ENCODE measurements at regions not wholly inside any gene's neighbourhood (a gene's known extent, or its start where the extent isn't known, plus 50 kb on each side); places are given as distances from the start of the nearest gene placed in this dataset.

DNA sequence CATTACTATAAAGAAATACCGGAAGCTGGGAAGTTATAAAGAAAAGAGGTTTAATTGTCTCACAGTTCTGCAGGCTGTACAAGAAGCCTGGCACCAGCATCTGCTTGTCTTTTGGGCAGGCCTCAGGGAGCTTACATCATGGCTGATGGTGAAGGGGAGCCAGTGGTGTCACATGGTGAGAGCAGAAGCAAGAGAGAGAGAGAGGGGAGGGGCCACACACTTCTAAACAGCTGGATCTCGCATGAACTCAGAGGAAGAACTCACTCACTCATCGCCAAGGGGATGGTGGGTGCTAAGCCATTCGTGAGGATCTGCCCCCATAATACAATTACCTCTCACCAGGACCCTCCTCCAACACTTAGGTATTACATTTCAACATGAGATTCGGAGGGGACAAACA lies 51.8 kb upstream of the ANKRD34C start:
- DNase-seq, result no peak

DNA sequence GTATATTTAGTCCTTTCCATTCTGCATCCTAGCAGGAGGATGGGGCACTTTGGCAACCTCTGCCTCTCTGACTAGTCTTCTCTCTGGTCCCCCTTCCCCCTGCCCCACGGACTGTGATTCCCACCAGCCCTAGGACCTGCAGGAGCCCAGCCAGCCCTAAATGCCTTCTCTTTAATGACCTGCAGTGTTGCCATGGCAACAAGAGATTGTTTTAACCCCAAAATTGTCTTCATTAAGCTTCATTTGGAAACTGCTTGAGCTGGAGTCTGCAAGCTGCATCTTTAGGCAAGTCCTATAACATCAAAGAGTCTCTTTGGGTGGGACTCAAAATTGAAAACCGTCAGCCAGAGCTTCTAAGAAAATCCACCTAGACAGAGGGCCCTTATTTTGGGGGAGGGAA lies 59.7 kb upstream of the ANKRD34C start:
- no peak for DNase-seq

DNA sequence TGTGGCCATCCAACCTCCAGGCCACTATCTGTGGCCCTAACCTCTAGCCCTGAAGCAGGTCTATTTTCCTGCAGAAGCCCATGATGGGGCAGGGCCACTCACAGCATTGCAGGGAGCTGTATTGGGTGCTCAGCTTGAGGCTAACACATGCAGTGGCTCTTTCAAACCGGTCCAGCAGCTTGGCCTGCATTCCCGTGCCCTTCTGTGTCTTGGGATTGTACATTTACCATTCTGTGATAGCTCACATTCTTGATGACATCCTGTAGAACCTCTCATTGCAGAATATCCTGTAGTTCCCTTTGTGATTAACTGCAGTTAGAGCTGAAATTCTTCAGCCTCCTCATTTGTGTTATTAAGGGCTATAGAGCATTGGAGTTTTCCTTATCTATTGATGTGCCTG lies 60.8 kb upstream of the ANKRD34C start:
- no peak for DNase-seq

DNA sequence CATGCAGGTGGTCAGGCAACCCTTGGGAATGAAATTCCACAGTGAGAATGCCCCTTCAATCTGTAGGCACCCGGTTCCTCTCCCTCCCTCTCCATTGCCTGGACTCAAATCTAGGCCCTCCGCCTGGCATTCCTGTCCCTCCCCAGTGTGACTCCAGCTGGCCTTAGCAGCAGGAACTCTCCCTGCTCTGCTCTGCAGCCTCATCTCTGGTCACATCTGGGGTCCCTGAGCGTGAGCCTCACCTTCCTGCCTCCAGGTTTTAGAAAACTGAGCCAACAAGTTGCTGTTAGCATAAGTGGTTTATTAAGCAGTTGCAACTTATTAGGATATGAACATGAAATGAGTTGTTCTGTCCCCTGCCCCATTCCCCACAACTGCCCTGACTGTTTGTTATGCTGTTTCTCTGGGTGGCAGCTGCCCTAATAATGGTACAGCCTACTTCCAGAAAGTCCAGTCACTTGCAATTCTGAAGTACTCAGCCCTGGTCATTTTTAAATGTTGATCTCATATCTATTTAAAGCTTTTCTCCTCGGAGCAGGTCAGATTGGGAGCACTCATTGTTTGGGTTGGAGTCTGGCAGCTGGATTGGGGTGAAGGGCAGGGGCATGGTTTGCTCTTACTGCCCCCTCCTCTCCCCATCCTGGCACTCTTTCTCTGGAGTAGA lies 63.0 kb upstream of the ANKRD34C start:
- no peak for DNase-seq

DNA sequence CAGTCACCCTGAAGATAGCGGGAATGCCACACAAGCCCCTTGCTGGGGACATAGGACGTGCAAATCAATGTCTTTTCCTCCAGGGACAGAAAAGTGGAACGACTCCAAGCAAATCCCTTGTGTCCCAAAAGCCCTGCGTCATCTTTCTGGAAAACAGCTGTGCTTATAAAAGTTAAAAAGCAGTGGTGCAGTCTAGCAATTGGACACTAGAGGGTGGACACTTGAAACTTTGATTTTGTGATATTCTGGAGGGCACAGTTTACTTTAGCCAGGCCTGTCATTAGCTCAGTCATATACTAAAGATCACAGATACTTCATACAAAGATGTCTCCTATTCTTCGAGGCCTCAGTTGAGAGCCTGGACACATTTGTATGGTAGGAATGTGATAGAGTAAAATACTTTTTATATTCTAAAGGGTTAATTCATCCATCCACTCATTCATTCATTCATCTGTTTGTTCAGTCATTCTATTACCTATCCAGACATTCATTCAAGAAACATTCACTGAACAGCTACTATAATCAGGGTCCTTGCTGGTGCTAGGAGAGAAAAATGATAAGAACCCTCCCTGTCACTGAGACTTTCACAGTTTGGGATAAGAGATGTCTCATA lies 63.8 kb upstream of the ANKRD34C start:
- DNase-seq, result peak; percentile 2

DNA sequence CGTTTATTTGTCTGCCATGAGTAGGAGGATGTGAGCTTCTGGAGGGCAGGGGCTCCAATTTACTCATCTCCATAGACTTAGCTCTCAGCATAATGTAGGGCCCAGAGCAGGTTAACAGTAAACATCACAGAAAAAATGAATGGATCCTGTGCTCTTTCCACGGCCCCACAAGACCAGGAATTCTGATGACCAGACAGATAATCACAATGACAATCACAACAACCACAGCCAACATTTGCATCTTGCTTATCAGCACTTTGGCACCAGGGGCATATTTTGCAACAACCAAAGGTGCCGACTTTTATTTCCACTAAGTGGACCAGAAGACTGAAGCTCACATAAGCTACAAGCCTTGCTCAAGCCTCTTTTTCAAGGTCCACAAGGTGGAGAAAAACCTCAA lies 68.9 kb upstream of the ANKRD34C start:
- DNase-seq, result no peak

DNA sequence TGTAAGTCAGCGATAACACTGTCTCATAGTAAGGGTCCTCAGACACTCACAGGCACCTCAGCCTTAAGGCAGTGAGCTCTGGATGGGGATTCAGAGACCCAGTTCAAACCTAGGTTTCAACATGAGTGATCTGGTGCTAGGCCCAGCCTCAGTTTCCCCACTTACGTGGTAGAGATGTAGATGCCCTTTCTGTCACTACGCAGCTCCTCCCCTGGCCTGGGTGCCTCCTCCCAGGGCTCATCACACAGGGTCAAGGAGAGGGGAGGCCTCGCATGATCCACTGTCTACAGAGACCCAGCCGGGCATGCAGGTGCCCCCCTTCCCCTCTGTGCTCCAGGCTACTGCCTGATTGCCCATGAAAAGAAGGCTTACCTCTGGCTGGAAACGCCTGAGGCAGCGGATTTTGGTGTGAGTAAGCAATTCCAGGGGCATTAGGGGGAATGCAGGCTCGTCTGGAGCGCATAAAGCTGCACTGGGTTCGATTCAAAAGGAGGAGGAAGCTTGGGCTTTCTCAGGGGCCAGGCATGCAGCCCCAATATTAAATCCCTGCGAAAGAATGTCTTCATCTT lies 69.8 kb upstream of the ANKRD34C start:
- no peak for DNase-seq

DNA sequence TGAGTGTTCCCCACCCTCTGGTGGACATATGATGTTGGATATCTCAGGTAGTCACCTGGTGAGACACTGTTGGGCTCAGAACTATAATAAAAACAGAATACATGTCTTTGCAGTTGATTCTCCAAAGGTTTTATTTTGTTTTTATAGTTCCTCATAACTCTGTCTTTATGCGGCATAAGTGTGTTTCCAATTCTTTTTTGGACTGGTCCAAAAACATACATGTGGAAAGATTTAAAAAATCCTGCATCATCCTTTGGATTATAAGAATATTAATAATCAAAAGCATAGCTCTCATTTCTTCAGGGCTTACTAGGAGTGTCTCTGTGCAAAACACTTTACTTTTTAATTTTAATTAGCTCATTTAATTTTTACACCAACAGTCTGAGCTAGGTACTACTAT lies 71.0 kb upstream of the ANKRD34C start:
- DNase-seq, result no peak

DNA sequence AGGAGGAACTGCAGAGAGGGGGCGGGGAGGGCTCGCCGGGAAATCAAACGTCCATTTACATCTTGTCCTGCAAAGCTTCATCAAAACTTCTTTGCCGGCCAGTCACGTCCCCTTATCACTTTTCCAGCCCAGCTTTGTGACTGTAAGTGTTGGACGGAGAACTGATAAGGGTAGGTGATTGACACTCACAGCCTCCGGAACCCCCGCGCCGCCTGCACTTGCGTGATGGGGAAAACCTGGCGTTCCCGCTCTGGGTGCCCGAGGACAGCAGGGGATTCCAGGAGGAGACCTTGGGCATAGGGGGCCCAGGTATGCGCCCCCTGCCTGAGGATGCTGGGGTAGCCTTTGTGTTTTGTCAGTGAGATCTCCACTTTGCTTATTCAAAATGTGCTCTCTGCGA lies 72.8 kb upstream of the ANKRD34C start:
- no peak for DNase-seq

DNA sequence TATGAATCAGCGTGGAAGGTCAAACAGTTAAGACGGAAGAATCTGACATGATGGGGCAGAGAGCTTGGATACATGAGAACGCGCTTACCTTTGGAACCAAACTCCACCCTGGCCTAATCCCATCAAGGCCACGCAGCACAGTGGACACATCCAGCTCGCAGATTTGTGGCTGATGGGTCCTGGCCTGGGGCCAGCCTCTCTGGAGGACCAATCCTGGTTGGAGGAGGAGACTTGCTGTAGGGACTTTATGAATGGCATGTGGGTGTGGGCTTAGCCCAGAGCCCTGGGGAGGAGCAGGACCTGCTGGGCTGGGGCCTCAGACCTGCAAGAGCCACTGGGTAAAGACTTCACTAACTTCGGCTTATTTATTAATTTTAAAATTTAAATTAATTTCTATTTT lies 73.4 kb upstream of the ANKRD34C start:
- no peak for DNase-seq

DNA sequence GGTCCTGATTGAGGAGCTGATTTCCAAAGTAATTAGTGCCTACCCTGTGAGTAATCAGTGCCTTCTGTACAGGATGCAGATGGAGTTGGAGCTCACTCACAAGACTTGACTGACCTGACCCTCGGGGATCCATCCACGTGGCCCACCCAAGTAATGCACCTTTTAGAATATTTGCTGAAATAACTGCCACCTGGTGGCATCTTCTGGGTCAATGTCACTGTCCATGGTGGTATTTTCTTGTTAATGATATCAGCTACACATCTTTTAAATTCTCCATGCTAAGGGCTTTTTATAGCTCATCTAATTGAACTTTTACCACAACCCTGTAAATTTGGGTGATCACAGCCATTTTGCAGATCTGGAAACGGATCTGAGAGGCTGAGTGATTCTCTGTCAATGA lies 74.3 kb upstream of the ANKRD34C start:
- no peak for DNase-seq

DNA sequence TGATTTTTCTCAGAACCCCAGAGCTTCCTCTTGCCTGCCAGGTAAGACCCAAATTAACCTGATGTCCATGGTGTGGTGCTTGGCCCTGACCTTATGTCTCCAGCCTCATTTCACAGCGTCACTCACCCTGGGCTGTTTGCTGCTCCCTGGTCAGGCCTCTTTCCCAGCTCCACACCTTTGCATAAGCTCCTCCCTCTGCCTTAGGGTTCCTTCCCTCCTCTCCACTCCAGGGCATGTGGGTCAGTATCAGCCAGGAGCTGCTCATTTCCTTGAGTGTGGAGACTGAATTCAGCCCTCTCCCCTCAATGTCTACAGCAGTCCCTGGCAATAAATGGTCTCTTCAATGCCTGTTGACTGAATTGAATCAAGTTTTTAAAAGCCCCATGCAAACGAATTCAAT lies 75.6 kb upstream of the ANKRD34C start:
- no peak for DNase-seq

DNA sequence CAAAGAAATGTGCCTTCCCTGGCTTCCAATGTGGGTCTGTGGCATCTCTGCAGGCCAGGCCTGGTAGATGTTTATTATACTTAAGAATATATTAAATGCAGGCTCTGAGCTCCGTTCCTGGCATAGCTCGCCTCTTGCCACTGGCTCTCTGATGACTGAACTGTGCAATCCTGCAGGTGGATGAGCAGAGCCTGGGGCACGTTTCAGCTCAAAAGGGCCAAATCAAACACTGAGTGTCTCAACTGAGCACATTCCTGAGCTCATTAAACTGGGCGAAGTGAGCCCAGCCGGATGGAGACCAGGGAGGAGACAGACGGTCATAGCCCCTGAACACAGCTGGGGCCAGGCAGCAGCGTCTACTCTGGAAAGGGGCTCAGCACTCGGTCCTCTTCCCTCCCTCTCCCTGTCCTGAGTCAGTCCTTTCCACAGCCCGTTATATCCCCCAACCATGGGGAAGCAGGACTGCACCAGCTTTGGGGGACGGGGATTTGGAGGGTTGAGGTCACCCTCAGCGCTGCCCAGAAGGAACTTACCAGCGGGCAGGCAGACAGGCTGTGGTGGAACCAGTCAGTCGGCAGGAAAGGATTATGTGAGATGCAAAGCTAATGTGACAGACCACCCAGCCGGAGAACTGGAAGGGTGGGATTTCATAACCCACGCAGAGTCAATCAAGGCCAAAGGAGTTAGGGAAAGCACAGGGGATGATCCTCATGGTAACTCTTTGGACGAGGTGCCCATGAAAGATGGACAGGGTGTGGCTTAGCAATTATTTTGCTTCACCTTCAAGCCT lies 77.4 kb upstream of the ANKRD34C start:
- no peak for DNase-seq

DNA sequence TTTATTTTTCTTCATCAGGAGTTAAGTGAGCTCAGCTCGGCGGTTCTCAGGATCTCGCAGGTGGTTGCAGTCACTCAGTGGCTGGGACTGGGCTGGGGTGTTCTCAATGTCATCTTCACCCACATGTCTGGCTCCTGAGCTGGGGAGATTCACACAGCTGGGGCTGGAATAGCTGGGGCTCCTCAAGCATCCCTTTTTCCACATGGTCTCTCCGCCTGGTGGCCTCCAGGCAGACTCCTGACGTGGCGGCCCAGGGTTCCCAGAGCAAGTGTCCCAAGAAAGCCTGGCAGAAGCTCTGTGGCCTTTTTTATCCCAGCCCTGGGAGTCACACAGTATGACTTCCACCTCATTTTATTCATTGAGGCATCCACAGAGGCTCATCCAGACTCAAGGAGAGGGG lies 84.1 kb upstream of the ANKRD34C start:
- no peak for DNase-seq

DNA sequence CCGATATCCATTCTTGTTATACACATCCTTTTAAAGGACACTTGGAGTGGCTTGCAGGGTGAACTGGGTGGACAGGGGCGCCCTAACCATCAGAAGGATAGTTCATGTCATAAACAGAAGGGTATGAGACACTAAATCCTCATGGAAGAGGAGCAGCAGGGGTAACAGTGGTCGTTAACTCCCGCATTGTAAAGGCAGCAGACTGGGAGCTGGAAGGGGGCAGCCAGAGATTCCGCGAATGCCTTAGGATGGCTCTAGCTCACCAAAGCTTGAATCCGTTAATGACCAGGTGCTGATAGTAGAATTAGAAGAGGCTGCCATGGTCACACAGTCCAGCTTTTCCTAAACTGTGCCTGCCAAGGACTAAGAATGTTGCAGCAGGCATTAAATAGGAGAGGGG lies 85.2 kb upstream of the ANKRD34C start:
- no peak for DNase-seq

DNA sequence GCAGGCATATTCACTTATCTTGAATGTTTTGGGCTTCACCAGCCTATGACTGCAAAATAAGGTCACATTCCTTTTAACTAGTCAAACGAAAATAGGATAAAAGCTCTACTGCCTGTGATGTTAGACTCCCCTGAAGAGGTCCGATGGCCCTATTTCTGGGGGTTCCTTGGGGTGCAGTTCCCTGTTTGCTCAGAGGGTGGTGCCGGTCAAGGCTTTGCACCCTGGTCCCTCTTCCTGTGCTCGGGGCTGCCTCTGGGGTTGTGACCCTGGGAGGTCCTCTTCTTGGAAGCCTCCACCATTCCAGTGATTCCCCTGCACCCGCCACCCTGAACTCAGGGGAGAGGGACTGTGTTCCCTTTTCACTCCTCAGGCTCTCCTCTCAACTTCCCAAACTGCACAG lies 86.7 kb upstream of the ANKRD34C start:
- no peak for DNase-seq

DNA sequence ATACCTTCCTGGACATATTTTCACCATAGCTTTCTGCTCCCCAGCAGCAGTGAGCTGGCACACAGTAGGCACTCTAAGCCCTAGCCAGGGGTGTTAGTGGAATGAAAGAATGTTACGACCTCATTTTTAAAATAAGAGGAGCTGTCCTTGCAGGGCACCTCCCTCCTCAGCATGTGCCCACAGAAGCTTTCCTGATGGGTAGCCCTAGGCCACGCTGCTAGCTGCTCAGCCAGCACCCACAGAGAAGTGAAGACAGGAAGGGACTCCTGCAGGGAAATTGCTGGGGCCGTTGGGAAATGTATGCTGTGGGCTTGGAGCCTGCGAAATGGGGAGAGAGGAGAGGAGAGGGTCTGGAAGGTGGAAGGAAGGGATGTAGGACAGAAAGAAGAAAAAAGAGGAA lies 87.3 kb upstream of the ANKRD34C start:
- DNase-seq, result no peak

DNA sequence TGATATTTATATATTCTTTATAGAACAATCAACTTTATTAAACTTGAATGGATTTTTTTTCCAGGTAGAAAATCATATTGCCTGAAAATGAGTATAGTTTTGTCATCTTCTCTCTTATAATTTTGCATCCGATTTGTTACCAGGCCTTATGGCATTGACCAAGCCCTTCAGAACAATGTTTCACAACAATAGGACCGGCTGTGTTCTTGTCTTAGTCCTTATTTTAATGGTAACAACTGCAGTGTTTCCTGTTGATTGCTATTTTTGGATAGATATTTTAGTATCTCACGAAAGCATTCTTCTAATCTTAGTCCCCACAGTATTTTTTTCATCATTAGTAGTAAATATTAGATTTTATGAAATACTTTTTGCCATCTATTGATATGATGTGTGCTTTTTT lies 88.1 kb upstream of the ANKRD34C start:
- DNase-seq, result no peak

DNA sequence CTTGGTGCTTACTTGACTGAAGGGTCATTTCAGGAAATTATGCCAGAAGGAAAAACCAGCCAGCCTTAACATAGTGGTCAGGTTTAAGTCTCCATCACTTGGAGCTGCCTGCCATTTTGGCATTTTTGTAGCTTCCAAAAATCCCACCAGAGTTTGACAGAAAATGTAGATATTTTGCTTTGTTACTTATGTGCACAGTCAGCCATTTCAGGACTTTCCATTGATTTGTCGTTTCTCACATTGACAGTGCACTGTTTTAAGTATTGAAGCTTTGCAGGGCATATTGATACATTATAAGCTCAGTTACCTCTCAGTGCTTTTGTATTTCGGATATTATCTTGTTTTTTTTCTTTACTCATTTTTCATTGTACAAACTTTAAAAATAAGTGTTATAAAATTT lies 89.0 kb upstream of the ANKRD34C start:
- DNase-seq, result no peak

DNA sequence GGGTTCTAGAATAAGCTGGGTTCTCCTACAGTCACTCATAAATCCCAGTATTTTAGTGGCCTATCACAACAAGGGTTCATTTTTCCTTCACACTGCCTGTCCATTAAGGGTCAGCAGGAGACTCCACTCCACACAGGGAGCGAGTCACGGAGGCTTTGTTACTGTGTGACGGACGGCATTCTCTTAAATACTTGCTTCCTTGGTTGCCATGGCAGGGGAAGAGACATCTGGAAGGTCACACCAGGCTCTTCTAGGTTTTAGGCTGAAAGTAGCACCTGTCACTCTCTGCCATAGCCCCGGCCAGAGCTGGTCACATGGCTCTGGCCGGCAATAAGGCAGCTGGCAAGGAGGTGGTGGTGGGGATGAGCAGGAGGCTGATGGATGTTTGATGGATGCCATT lies 89.4 kb upstream of the ANKRD34C start:
- DNase-seq, result no peak

DNA sequence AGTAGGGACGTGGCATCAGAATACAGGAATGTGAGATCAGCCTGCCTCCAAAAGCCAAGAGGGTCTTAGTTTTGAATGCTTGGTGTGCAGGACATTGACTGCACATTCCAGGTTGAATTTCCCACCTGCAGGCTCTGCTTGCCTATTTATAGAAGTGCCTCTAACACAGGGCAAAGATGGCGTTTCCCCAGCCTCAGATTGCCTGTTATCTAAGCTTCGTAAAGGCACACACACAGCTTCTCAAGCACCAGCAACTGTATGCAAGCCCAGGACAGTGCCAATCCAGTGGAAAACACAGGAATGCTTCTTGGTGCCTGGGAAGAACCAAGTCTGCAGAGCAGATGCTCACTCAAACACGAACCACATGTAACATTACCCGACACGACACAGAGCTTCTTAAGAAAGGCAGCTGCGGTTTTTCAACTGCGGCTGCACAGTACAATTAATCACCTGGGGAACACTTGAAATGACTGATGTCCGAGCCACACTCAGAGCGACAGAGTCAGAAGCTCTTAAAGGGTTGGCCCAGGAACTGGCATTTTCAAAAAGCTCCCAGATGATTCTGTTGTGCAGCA lies 90.0 kb upstream of the ANKRD34C start:
- peak; percentile 44 for DNase-seq

DNA sequence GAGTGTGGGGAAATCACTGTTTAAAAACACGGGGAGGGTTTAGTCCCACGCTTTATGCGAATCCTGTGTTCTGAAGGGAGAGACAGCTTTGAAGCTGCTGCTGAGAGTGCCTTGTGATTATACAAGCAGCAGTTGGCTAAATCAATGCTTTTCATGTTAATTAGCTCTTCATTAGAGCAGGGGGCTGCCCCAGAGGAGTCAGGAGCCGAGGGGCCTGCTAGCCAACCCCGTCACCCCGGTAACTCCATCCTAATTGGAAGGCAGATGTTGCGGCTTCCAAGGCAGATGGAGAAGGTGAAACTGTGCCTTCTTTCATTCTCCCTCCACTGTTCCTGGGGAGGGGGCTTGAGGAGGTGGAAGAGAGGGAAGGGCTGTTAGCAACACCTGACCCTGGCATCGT lies 92.4 kb upstream of the ANKRD34C start:
- no peak for DNase-seq

DNA sequence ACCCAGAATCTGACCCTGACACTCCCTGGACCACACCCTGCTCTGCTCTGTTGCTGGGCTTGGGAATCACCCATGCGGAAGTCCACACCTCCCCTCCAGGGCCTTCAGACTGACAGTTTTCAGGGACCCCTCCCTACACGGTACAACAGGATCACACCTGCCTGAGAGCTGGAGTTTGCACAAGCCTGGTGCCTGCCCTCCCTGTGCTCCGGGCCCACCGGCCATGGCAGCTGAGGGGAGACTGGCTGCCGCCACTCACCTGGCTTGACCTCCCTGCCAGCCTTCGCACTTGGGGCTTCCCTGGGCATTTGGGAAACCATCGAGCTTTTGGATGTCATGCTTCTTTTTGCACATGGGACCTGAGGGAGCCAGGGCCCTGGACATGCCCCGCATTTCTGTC lies 95.9 kb upstream of the ANKRD34C start:
- DNase-seq, result no peak

DNA sequence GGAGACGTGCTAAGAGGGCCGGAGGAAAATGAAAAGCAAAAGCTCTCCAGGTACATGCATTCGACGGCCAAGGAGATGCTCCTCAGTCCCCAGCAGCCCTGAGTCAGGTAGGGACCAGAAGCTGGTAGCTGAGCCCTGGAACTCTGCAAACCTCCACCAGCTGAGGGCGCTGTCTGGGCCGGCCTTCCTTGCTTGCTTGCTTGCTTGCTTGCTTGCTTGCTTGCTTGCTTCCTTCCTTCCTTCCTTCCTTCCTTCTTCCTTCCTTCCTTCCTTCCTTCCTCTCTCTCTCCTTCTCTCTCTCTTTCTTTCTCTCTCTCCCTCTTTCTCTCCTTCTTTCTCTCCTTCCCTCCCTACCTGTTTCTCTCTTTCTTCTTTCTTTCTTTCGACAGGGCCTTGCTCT lies 94.6 kb upstream of the RASGRF1 start:
- no peak for DNase-seq

Data from fibroblast of skin of right quadriceps (primary cell).